Keratinocyte (primary cell): ENCODE measurements at regions not wholly inside any gene's neighbourhood (a gene's known extent, or its start where the extent isn't known, plus 50 kb on each side); places are given as distances from the start of the nearest gene placed in this dataset.

Source experiments
- CTCF ChIP-seq, 3 experiments: IDR thresholded peaks in 1 of 3; conservative IDR thresholded peaks in 1 of 3; optimal IDR thresholded peaks in 1 of 3; 2 replicates in 2 of 3; 3 replicates in 1 of 3; pipeline versions ENCODE3 to v1.5.1; 2011; ENCODE audit warnings: low read length in 3 of 3, mild to moderate bottlenecking in 3 of 3, moderate library complexity in 2 of 3, control low read depth in 1 of 3, inconsistent platforms in 1 of 3; ENCODE audit not compliant: insufficient read depth in 2 of 3; ENCODE audit errors: extremely low read depth in 1 of 3
- EZH2 ChIP-seq: IDR thresholded peaks from one replicate; pipeline ENCODE4 v1.6.1; 2012; ENCODE audit warnings: inconsistent platforms, mild to moderate bottlenecking, low read length, moderate library complexity

- TF ChIP-seq EZH2 (no peak), CTCF (optimal IDR thresholded peaks at IDR 0.05 in 1 of 3, IDR thresholded peaks at IDR 0.05 in 1 of 3, conservative IDR thresholded peaks at IDR 0.05 in 1 of 3; ENCODE audit: extremely low read depth in 1 of 3, insufficient read depth in 2 of 3, low read length in 3 of 3) (no peak)
Observed at GRCh38 chr15:87387766-87388165, 868.8 kb downstream of the NTRK3 start.
